Thoracic aorta (tissue), 2 donors: ENCODE measurements at regions not wholly inside any gene's neighbourhood (a gene's known extent, or its start where the extent isn't known, plus 50 kb on each side); places are given as distances from the start of the nearest gene placed in this dataset.
"Not testable (repeated sequence)": the region's sequence is repeated elsewhere in the genome, so short reads cannot be mapped to it uniquely, and the experiment has no call there.

Experiments
- ATAC-seq: fragments of 150-250 bp; one replicate; pipeline ENCODE4 v1.8.0; 2017; ENCODE audit warnings: low read depth; ENCODE audit not compliant: insufficient number of reproducible peaks, low FRiP score
- DNase-seq: peaks from one replicate; pipeline ENCODE4 v3.0.0-alpha.2; 2020; ENCODE audit warnings: low spot score
- H3K27ac ChIP-seq, 2 donors: fragments of 200-600 bp; sonication (generic); 1 replicate in 1 of 2; 2 replicates in 1 of 2; pipeline ENCODE4 v1.5.1; 2016; ENCODE audit warnings: mild to moderate bottlenecking in 2 of 2, moderate library complexity in 2 of 2
- H3K27me3 ChIP-seq: fragments of 200-600 bp; sonication (generic); replicated peaks from 2 replicates; pipeline ENCODE4 v1.6.0; 2016; ENCODE audit warnings: mild to moderate bottlenecking; ENCODE audit not compliant: insufficient read depth
- H3K36me3 ChIP-seq: fragments of 200-600 bp; sonication (generic); one replicate; pipeline ENCODE4 v1.5.1; 2016
- H3K4me1 ChIP-seq, 2 donors: fragments of 200-600 bp; sonication (generic); 1 replicate in 1 of 2; 2 replicates in 1 of 2; pipeline versions ENCODE4 v1.5.1 to v1.6.0; 2016; ENCODE audit warnings: low read depth in 2 of 2, mild to moderate bottlenecking in 1 of 2; ENCODE audit not compliant: control insufficient read depth in 1 of 2
- H3K4me3 ChIP-seq: fragments of 200-600 bp; sonication (generic); 2 replicates; pipeline ENCODE4 v1.5.1; 2016; ENCODE audit warnings: mild to moderate bottlenecking
- H3K9me3 ChIP-seq: fragments of 200-600 bp; sonication (generic); 2 replicates; pipeline ENCODE4 v1.5.1; 2016
- TF ChIP-seq, protein P1 (sequence below): fragments of 200-600 bp; sonication (generic); IDR thresholded peaks from one replicate; pipeline ENCODE4 v1.5.1; 2019; ENCODE audit warnings: antibody characterized with exemption

DNA sequence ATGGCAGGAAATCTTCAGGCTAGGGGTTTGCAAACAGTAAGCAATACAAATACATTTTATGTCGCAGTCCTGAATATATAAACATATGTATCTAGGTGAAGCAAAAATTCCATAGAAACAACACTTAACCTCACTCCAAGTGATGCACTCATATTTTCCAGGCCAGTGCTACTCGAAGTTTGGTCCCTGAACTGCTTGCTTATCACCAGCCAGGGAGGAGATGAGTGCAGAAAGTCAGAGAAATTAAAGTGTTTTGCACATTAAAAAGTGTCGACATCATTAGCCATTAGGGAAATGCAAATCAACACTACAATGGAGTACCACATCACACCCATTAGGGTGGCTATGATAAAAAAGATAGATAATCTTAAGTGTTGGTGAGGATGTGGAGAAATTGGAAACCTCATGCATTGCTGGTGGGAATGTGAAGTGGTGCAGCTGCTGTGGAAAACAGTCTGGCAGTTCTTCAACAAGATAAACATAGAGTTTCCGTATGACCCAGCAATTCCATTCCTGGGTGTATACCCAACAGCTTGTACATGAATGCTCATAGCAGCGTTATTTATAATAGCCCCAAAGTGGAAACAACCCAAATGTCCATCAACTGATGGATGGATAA, 70.5 kb upstream of the CSF1 start:
- TF ChIP-seq, protein P1, sequence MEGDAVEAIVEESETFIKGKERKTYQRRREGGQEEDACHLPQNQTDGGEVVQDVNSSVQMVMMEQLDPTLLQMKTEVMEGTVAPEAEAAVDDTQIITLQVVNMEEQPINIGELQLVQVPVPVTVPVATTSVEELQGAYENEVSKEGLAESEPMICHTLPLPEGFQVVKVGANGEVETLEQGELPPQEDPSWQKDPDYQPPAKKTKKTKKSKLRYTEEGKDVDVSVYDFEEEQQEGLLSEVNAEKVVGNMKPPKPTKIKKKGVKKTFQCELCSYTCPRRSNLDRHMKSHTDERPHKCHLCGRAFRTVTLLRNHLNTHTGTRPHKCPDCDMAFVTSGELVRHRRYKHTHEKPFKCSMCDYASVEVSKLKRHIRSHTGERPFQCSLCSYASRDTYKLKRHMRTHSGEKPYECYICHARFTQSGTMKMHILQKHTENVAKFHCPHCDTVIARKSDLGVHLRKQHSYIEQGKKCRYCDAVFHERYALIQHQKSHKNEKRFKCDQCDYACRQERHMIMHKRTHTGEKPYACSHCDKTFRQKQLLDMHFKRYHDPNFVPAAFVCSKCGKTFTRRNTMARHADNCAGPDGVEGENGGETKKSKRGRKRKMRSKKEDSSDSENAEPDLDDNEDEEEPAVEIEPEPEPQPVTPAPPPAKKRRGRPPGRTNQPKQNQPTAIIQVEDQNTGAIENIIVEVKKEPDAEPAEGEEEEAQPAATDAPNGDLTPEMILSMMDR = no peak
- ATAC-seq (no peak), DNase-seq (no peak)
- no peak overlapping the region for H3K4me3 ChIP-seq
- H3K36me3 ChIP-seq = no peaks in the 10 kb centered on the region
- H3K27me3 ChIP-seq = no peaks in the 10 kb centered on the region
- H3K27ac ChIP-seq = no peak overlapping the region
- no peaks in the 10 kb centered on the region for H3K9me3 ChIP-seq
- no peaks in the 10 kb centered on the region for H3K4me1 ChIP-seq

DNA sequence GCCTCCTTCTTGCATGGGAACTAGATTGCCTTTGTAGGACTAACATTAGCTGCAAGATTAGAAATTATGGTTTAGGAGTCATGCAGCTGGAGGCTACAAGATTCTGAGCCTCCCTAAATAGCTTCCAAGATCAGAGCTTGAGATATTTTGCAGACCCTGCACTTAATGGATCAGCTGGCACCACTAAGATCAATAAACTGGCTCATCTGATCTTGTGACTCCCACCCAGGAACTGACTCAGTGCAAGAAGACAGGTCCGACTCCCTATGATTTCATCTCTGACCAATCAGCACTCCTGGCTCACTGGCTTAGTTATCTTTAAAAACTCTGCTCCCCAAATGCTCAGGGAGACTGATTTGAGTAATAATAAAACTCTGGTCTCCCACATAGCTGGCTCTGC, 71.4 kb upstream of the CSF1 start:
- not testable (repeated sequence) for H3K36me3 ChIP-seq, ATAC-seq, DNase-seq, H3K27ac ChIP-seq, H3K4me1 ChIP-seq, H3K9me3 ChIP-seq, H3K27me3 ChIP-seq, H3K4me3 ChIP-seq

DNA sequence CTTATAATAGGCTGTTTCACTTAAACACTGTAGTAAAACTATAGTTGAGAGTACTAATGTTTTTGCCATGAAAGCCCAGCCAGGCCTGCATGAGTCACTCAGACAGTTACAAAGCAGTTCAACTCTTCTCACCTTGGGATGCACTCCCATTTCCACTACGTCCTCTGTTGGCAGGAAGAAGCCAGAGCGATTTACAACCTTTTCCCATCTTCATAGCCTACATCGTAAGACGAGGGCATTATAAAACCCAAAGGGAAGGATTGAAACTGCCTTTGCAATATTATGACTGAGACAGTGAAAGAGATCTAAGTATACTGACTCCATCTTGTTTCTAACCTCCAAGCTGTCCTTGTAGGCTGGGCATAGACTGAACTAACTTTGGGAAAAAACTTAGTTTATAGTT, 71.8 kb upstream of the CSF1 start:
- Histone ChIP-seq H3K27me3 (no peaks in the 10 kb centered on the region), H3K9me3 (no peaks in the 10 kb centered on the region), H3K36me3 (no peaks in the 10 kb centered on the region), H3K27ac (no peak overlapping the region), H3K4me3 (no peak overlapping the region), H3K4me1 (no peaks in the 10 kb centered on the region)
- DNase-seq = no peak
- ATAC-seq = no peak
- TF ChIP-seq, protein P1 = no peak

DNA sequence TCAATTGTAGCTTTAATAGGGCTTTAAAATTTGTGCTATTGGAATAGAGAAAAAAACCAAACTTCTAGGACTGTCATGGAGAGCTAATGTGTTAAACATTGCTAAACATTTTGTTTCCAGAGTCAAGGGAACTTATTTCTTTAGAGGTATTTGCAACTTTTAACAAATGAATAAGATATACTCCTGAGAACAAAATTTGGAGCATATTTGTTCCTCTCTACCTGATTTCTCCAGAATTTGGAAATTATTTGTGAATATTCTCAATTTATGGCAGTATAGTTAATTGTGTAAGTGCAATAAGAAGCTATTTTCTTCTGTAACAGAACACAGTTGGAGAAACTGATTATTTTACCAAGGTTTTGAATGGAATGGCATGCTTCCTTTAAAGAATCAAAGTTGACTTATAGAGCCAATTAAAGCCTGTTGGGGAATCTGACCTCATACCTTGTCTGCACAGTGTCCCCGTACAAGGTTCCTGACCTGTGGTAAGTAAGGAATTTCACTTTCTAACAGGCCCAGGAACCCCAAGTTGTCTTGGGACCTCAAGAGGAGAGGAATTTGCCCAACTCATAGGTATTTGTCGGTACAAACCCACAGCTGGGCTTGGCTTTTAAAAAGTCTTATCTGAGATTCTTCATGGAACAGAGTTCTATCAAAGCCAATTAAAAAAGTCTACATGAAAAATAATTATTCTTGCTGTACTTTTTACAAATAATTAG, 72.6 kb upstream of the CSF1 start:
- Histone ChIP-seq H3K9me3 (no peaks in the 10 kb centered on the region), H3K27me3 (no peaks in the 10 kb centered on the region), H3K4me3 (no peak overlapping the region), H3K36me3 (no peaks in the 10 kb centered on the region), H3K4me1 (no peaks in the 10 kb centered on the region), H3K27ac (no peak overlapping the region)
- TF ChIP-seq, protein P1 = no peak
- ATAC-seq (no peak), DNase-seq (no peak)

DNA sequence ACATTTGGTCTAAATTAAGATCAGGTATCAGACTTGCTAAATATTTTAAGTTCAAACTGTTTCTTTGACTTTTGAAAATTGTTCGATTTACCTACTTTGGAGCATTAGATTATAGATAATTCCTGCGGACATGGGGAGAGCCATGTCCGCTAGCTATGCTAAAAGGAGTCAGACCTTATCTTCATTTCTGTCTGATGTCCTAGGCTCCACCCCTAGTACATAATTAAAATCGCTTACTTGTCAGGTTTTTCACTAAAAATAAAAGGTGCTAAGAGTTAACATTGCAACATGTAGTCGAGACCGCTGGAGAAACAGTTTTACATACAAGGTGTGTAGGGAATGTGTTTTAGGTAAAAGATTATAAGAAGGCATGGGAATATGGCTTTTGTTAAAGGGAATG, 71.9 kb upstream of the EPS8L3 start:
- H3K27me3 ChIP-seq, H3K36me3 ChIP-seq, H3K9me3 ChIP-seq, H3K4me1 ChIP-seq, ATAC-seq, DNase-seq, H3K27ac ChIP-seq, H3K4me3 ChIP-seq: not testable (repeated sequence)

DNA sequence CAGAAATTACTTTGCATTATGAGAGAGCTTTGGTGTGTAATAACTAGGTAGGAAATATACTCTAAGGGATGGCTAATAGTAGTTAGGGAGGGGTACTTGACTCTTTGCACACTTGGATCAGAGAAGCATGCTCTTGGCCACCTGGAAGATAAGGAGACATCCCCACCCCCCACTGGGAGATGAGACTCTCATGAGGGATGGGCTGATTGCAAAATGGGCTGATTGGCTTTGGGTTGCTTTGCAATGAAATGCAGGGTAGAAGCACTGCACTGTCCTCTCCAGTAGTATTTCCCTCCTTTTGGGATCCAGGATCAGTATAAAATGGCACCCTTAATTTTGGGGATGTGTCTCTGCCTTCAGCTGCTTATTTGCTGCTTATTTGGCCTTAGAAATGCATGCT, 71.2 kb upstream of the EPS8L3 start:
- Histone ChIP-seq H3K36me3 (no peaks in the 10 kb centered on the region), H3K9me3 (no peaks in the 10 kb centered on the region), H3K4me1 (no peaks in the 10 kb centered on the region), H3K4me3 (no peak overlapping the region), H3K27ac (no peak overlapping the region), H3K27me3 (no peaks in the 10 kb centered on the region)
- DNase-seq = no peak
- TF ChIP-seq, protein P1 = no peak
- ATAC-seq = no peak
